ENCODE measurements at regions not wholly inside any gene's neighbourhood (a gene's known extent, or its start where the extent isn't known, plus 50 kb on each side); places are given as distances from the start of the nearest gene placed in this dataset.
"Not testable (repeated sequence)": the region's sequence is repeated elsewhere in the genome, so short reads cannot be mapped to it uniquely, and the experiment has no call there.

DNA sequence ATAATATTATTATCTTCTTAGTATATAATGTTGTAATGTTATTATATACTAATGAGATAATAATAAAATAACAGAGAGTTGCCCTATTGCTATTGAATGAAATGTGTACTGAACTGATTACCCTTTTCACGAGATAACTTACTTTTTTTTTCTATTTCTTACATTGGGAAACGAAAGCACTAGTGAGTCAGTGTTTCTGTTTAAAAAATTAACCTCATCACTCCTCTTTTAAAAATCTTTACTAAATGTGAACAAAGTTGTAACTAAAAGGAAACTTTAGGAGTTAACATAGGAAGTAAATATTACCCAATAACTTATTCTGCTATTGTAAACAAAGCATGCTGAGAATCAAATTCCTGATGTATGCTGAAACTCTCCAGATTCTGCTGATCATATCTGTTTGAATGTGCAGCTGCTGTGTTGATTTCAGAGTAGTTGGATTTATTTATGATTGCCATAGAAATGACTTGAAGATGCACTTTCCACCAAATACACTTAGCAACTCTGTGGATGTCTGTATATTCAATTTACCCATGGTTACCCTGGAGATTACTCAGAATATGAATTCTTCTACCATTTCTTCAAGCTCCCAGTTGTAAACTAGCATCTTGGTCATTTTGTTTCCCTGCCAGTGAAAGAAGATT, 523.4 kb downstream of the TENT5A start:
- DNase-seq, result no peak

DNA sequence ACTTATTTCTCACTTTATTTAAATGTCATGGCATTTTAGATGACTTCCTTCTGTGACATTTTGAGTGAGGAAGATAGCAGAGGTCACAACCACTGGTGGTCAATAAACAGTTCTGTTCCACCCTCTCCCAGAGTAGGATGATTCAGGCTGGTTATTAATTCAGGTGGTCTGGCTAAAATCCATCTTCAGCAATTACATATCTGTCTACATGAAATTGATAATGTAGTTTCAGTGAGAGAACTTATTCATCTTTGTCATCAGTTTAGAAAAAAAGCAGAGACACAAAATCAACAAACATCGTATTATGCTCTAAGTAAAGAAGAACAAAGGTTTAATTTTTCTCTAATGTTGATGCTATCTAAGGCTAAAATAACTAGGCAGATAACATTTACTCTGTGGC, 525.5 kb downstream of the TENT5A start:
- no peak for DNase-seq

DNA sequence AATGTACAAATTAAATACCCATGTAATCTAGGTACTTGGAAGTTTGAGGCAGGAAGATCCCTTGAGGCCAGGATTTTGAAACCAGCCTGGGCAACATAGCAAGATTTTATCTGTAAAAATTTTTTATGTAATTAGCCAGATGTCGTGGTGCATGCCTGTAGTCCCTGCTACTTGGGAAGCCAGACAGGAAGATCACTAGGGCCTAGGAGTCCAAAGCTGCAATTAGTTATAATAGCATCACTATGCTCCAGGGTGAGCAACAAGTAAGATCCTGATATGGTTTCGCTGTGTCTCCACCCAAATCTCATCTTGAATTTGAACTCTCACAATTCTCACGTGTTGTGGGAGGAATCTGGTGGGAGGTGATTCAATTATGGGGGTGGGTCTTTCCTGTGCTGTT, 535.8 kb downstream of the TENT5A start:
- DNase-seq, result no peak

DNA sequence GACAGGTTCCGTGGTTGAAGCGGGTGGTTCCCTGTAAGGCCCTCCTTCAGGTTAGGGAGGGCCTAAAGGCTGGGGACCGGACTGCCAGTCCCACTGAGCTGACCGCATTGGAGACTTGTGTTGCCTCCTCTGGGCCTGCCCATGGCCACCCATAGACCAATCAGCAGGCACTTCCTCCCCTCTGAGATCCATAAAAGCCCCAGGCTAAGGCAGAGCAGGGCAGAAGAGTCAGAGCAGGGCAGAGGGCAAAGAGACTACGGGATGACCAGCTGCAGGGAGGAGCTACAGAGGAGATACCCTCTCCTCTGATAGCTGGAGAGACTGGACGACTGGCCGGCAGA, 537.4 kb downstream of the TENT5A start:
- no peak for DNase-seq

DNA sequence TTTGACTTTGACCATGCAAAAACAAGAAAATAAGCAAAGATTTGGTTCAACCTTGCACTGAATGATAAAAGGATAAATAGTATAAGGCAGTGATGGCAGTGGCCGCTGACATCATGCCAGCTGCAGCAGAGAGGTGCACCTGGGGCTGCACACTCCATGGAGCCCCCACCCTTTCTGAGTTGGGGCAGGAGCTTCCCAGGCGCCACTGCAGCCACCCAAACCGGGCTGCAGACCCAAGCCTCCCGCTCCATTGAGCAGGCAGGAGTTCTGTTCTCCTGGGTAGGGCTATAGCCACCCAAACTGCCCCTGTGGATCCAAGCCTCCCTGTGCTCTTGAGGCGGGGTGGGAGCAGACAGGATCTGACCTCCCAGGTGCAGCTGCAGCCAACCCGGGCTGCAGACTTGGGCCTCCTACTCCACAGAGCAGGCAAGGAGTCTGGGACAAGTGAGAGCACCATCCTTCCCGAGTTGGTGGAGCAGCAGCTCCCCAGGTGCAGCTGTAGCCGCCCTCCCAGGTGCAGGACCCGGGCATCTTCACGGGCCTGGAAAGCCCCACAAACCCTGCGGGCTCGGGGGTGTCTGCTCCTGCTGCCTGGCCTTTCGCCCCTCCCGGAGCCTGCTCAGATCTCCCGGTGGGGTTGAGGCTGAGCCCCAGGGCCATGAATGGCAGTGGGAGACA, 537.9 kb downstream of the TENT5A start:
- no peak for DNase-seq

DNA sequence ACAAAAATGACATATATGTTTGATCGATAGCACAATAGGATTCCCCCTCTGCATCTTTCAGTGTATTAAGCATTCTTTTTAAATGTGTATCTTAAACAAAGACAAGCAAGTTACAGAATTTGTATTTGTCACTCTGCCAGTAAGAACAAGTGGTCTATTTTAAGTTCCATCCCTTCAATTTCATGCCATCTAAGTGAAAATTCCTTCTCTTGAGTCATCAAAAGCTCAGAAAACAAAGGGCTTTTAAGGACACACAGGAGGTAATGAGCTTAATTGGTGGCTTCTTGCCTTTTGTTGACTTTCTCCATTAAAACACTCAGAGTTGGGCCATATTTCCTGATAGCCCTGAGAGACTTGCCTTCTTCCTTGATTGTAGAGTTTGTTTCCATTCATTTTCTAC, 547.8 kb downstream of the TENT5A start:
- no peak for DNase-seq

DNA sequence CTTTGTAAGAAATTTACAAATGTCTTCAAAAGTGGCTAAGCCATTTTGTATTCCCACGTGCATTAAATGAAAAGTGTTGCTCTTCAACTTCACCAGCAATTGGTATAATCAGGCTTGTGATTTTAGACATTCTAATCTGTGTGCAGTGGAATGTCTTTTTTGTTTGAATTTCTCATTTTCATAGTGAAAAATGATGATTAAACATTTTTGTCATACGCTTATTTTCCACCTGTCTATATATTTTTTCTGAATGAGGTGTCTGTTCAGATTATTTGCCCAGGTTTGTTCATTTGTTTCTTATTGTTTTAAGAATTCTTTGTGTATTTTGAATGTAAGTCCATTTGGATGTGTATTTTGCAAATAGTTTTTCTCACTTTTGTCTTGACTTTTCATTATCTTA, 558.1 kb downstream of the TENT5A start:
- no peak for DNase-seq

DNA sequence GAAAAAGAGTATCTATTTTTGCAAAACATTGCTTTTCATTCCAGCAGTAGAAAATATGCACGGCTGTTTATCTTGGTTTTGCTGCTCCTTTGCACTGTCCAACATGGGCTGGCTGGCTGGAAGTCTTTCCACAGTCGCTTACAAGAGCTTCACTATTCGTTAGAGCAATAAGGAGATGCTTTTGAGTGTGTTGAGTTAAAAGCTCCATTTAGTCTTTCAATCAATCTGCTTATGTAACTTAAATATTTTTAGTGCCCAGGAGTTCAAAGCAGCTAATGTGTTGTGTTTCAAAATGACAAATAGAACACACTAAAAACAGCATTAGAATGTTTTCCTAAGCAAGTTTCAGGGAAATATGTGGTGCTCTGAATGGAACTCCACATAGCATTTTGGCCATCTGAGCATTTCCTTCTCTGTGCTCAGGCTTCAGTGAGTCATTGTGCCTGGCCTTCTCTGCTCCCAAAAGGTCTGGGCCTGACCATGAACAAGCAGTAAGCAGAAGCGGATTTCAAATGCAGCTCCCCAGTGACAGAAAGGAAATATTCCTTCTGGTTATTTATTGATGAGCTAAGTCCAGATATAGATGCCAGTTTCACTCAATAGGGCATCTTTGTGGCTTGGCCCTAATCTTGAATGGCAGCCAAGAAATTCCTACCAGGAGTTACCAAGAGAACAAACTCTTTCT, 580.3 kb downstream of the TENT5A start:
- DNase-seq, result no peak

DNA sequence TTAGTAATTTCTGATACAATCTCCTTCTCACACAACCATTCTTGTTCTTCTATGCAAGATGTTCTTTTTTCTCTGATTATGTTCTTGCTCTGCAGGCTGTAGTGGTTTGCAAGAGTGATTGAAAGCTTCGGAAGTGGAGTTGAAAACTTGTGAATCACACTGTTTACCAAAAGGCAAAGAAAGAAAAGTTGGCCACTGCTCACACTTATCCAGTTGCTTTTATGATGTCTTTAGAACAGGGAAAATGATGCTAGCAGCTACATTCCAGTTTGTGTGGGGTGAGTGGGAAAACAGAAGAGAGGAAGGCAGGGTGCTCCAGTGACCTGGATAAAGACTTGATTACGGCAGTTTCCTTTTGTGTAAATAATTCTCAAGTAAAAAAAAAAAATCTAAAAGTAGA, 583.3 kb downstream of the TENT5A start:
- DNase-seq, result no peak

DNA sequence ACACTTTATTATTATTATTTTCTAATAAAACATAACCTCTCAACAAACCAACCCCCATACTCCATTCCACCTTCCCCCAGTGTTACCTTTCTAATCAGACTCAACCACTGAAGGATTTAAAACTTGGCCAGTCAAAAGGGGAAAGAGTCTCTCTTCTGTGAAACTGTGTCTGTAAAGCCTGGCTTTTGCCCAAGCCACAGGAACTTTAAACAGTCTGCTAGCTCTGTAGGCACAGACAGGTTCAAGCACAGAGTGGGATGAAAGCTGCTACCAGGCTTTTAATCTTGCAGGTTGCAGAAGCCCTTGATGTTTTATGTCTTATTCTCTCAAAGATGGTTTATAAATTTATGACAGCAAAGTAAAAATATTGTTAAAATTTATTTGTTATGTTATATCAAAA, 585.7 kb downstream of the TENT5A start:
- no peak for DNase-seq

DNA sequence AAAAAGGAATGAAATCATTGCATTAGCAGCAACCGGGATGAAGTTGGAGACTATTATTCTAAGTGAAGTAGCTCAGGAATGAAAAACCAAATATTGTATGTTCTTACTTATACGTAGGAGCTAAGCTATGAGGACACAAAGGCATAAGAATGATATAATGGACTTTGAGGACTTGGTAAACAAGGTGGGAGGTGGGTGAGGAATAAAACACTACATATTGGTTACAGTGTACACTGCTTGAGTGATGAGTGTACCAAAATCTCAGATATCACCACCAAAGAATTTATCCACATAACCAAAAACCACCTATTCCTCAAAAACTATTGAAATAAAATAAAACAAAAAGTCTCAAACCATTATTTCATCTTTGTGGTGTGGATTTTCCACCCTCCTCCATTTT, 593.5 kb downstream of the TENT5A start:
- no peak for DNase-seq

DNA sequence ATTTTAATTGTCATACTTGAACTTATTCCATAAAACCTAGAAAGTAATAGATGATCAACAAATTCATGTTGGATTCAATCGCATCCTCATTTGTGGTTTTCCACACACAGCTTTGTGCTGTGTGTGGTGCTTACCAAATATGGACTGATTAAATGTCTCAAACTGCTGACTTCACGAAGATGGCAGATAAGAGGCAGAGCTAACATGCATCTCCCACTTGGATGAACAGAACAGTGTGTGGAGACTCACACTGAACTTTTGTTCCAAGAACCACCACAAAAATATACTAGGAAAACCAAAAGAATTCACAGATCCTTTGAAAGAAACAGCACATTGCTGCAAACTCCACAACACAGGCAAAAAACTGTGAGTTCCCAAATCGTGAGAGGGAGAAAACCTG, 603.7 kb downstream of the TENT5A start:
- no peak for DNase-seq

DNA sequence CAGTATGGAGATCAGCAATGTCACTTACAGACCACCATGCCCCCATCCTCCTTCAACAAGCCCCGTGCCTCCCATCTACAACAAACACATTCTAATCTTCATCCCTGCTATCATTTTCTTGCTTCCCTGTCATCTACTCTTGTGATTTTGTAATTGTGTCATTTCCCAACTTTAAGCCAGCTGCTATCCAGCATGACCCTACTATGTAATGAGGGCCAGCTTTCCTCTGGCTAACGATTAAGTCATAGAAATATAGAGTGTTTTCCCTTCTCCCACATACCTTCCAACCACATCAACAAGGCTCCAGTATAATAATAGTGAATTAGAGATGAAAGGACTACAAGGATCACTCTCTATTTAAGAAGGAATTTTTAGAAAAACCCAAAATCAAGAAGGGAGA, 607.0 kb downstream of the TENT5A start:
- DNase-seq, result no peak

DNA sequence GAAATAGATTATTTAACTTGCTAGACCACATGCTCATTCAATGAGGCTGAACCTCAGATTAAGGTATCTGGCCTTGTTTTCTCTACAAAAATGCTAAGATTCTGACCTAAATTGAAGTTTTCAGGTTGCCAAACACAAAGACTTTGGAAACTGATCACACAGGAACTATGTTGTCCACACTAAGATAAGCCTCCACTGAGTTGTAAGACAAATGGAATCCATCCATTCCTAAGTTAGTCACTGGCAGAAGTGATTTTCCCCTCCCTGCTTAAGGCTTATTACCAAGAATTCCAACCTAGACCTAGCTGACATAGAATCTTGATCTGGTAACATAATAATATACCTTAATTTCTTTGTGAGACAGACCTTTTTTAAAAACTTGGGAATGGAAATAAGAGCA, 608.1 kb downstream of the TENT5A start:
- DNase-seq, result no peak

DNA sequence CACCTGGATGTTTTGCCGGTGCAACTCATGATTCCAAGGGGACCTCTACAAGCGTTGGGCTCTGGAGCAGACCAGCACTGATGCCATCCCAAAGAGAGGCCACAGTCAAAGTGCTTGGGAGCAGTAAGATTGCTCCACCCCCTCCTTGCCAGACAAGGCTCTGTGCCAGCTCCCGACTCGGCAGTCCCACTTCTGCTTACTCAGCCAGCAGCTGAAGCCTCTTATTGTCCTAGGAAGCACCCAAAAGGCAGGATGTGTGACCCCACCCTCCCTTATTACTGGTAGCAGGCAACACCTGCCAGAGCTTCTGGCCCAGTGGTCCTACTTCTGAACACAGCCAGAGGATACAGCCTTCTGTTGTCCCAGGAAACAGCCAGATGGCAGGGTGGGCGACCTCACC, 614.2 kb downstream of the TENT5A start:
- no peak for DNase-seq

DNA sequence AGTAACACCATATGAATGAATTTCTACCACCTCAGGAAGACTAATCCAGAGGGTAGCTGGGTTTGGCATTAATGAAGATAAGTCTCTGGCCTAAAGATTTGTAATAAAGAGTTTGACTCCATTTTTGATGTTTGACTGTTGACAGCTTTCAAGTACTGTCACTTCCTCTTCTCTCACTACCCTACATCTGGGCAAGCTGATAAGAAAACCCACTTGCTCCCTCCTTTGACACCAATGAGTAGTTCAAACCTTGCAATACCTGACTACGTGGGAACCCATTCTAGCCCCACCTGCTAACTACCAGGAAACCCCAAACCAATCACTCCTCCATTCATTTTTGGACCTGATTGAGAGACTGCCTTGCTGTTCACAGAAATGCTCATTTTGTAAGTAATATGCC, 621.5 kb downstream of the TENT5A start:
- no peak for DNase-seq

DNA sequence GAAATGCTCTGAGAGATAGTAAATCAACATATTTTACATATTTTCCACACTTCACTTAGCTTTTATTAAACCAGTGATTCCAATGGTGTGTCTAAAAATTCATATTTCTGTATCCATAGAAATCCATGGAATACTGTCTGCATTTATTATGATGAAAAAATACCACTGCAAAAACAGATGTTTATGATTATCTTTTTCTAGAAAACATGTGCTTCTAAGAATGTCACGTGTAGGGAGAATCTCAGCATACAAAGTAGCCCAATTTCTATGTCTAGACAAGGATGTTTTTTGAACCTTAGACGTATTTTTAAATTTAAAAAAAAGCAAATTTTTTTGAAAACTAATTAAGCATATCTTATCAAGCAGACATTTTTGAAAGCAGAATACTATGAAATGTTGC, 622.4 kb downstream of the TENT5A start:
- DNase-seq, result no peak

DNA sequence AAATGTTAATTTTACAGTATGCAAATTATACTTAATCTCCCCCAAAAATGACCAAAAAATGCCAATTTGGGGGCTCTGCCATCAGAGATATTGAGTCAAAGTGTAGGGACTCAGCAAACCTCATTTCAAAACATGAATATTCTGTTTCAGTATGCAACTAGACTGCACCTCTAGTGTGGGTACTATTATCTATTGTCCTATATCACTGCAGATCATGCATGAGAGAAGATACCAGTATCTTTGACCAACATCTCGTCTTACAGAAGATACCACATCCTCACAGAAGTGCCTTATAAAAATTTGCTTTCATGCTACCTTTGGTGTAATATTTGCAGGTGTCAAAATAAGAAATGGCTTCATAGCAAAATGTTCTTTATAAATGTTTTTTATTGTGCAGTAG, 623.8 kb downstream of the TENT5A start:
- no peak for DNase-seq

DNA sequence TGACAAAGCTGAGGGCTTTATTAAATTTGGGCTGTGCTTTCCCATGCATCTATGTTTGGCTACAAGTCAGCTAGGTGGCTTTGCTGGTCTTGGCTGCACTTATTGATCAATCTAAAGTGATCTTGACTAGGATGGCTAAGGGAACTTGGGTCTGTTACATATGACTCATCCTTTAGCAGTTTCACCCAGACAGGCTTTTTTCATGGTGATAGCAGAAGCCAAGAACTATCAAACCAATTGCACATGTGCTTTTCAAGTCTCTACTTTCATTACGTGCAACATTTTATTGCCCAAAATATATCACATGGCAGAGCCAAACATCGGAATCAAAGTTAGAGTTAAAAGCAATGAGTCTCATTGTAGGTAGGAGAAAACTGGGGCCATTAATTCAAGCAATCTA, 626.3 kb downstream of the TENT5A start:
- DNase-seq, result no peak

DNA sequence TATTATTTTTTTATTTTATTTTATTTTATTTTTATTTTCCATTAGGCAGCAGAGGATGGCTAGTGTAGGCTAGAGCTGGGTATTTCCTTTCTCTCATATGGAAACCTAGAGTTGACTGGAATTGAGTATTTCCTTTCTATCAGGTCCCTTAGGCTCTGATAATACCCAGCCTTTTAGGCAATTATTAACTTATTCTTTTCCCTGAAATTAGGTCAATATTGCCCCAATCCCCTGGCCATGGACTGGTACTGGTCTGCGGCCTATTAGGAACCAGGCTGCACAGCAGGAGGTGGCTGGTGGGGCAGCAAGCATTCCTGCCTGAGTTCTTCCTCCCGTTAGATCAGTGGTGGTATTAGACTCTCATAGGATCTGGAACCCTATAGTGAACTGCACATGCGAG, 632.2 kb downstream of the TENT5A start:
- DNase-seq, result no peak

DNA sequence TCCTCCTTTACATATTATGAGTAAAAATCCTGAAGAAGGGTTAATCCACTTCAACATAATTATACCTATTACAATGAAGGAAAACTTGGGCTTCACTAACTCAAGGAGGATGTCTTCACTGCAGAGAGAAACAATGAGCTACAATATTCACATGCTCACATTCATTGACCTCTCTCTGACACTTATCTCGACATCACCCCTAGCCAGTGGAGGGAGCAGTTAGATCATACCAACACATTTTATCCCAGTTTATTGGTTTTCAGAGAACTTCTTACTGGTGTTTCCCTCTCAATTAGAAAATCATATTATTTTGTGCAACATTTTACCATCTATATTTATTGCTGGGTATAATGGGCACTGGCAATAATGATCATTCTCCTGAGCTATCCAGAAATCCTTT, 646.5 kb downstream of the TENT5A start:
- no peak for DNase-seq

DNA sequence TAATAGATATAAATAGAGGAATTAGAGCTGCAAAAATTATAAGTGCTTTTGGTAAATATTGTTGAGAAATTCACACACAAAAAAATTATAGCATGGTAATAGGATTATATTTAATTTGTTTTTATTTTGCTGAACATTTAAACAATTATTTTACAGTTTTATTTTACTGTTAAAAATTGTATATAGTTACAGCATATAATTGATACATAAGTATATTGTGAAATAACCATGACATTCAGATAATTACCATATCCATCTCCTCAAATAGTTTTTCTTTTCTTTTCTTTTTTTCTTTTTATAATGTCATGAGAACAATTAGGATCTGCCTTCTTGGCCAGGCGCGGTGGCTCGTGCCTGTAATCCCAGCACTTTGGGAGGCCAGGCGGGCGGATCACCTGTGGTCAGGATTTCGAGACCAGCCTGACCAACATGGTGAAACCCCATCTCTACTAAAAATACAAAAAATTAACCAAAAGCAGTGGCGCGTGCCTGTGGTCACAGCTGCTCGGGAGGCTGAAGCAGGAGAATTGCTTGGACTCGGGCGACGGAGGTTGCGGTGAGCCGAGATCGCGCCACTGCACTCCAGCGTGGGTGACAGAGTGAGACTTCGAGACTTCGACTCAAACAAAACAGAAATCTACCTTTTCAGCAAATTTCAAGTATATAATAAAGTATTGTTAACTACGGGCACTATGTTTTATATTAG, 654.2 kb downstream of the TENT5A start:
- DNase-seq, result no peak

DNA sequence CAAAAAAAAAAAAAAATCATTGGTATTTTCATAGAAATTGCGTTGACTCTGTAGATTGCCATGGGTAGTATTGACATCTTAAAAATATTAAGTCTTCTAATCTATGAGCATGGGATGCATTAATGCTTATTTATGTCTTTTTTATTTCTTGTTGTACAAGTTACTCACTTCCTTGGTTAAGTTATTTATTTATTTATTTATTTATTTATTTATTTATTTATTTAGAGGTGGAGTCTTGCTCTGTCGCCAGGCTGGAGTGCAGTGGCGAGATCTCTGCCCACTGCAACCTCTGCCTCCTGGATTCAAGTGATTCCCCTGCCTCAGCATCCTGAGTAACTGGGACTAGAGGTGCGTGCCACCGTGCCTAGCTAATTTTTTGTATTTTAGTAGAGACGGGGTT, 656.0 kb downstream of the TENT5A start:
- DNase-seq, result not testable (repeated sequence)

DNA sequence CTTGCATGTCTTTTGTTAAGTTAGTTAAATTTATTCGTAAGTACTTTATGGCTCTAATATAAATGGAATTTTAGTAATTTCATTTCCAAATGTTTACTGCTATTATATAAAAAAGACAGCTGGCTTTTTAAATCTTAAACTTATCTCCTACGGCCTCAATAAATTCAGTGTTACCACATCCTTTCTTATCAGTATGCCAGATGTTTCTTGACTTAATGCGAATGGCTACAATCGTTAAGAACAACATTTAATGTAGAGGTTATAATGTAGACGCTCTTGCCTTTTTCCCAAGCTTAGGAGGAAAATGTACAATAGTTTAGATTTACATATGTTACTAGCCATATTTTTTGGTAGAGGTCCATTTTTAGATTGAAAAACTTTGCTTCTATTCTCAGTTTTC, 659.4 kb downstream of the TENT5A start:
- DNase-seq, result no peak

Data from inflammatory macrophage treated with lipopolysaccharide for 4 hours (primary cell).